ENCODE measurements at regions not wholly inside any gene's neighbourhood (a gene's known extent, or its start where the extent isn't known, plus 50 kb on each side); places are given as distances from the start of the nearest gene placed in this dataset.
A peak's percentile ranks its signal among the peaks of the same experiment; 100 is the strongest.

- DNase-seq (ENCODE audit: low read depth) = no peak
These were observed 250.8 kb downstream of the C4orf33 start for GRCh38 chr4:129346734-129347133.

DNA sequence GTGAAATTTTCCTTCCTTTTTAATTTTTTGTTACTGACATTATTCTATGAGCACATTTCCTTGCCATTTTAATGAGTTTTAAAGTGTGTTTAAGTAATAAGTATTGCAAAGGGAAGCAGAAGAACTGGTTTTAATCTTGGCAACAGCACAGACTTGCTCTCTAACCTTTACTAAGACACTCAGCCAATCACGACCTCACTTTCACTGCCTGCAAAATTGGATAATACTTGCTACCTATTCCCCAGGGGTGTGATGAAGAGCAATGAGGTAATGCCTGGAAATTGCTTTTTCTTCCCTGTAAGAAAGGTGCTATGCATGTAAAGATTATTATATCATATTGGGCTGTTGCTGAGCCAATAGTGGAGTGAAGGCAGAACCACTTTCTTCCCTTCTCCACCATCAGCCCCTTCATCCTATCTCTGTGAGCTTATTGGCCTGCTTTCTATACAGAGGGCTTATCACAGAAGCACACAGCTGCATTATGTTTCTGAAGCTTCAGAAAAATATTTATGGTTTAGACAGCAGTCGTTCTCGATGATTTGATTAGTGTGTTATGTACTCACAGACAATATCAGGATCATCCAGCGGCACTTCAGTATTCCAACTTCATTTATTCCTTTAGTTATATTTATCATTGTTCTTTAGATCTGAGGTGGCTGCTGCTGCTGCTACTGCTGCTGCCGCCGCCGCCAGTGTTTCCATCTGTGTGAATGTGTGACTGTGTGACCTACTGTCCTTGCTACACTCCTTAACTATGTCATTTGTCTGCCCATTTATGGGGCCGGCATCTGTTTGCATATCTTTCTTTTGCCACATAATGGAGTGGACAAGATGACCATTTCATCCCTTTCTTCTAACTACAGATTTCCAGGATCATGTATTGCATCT, 255.1 kb downstream of the C4orf33 start:
- DNase-seq (ENCODE audit: low read depth) = no peak

DNA sequence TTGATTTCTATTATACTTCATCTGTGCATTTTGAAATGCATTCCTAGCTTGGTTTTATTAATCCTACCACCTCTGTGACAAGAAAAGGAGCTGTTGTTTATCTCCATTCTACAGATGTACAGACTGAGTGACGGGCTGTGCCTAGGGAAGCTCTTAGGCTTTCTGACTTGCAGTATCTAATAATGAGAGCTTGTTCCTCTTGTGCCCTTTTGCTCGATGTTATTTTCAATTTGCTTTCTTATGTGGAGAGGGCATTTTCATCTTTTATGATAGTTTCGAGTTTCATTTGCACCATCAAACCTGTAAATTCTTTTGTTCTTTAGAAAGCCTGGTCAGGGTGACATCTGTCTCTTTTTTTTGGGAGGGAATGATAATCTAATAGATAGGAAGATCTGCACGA, 256.5 kb downstream of the C4orf33 start:
- DNase-seq (ENCODE audit: low read depth) = no peak

DNA sequence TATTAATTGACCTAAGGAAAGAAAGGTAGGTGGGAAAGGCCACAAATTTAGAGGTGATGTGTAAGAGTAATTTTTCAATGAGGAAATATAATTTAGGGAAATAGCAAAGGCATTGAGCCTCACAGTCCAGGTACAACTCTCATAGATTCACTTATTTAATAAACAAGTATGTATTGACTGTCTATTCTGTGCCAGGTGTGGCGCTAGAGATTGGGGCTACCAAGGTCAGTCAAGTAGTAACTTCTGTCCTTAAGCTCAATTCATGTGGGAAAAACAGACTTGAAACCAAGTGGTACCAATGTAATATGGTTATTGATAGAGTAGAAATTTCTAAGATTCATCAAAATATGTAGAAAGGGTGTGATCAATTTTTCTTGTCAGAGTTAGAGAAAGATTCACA, 257.5 kb downstream of the C4orf33 start:
- no peak for DNase-seq (ENCODE audit: low read depth)

DNA sequence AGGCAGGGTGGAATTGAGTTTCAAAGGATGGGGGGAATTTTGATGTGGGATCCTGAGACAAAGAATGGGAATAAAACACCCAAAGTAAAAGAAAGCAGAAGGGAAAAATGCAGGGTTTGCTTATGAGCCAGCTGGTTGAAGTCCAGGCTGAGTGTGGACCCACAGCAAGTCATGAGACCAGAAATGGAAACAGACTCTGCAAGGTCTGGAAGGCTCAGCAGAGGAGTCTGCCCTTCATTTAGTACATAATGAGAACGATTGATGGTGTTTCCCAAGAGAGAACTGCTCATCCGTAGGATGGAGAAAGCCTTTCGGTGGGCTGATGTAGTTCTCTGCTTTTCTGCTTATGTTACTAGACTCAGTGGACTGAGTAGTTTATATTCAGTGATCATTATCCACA, 259.1 kb downstream of the C4orf33 start:
- DNase-seq (ENCODE audit: low read depth) = no peak

GRCh38 chr4:129355516-129355915, 259.6 kb downstream of the C4orf33 start:
- peak; percentile 8 for DNase-seq (ENCODE audit: low read depth)

DNA sequence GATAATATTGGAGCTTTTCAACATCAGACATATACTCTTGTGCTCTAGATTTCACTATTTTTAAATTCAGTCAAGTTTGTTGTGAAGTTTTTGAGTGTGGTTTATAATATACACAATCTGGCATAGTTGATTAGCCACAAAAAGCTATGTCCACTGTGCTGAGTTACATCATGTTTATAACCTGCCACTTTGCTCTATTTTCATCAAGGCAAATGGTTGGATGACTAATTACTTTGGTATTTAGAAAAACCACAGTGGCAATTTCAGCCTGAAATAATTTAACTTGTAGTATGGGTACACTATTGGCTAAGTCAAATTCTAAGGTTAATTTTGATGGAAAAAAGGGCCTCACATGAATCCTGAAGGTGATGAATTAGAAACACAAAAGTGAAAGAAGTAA, 262.6 kb downstream of the C4orf33 start:
- DNase-seq (ENCODE audit: low read depth) = peak; percentile 80

DNA sequence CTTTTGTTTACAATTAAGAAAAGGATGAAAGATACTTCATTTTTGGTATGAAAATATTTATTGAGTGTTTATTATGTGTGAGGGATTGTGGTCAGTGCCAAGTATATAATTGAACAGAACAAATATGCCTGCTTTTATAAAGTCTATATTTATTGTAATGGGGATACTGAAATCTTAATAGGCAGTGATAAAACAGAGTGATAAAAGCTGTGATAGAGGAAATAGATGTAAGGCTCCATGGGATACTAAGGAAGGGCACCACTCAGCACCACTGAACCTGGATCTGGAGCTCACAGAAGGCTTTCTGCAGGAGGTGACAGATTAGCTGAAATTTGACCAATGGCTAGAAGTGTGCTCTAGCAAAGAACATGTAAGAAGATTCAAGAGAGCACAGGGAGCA, 263.5 kb downstream of the C4orf33 start:
- no peak for DNase-seq (ENCODE audit: low read depth)

- peak; percentile 75 for DNase-seq (ENCODE audit: low read depth)
These were observed 266.8 kb downstream of the C4orf33 start for GRCh38 chr4:129362691-129363274.

- no peak for DNase-seq (ENCODE audit: low read depth)
These were observed 268.9 kb downstream of the C4orf33 start for GRCh38 chr4:129364747-129365452.

DNA sequence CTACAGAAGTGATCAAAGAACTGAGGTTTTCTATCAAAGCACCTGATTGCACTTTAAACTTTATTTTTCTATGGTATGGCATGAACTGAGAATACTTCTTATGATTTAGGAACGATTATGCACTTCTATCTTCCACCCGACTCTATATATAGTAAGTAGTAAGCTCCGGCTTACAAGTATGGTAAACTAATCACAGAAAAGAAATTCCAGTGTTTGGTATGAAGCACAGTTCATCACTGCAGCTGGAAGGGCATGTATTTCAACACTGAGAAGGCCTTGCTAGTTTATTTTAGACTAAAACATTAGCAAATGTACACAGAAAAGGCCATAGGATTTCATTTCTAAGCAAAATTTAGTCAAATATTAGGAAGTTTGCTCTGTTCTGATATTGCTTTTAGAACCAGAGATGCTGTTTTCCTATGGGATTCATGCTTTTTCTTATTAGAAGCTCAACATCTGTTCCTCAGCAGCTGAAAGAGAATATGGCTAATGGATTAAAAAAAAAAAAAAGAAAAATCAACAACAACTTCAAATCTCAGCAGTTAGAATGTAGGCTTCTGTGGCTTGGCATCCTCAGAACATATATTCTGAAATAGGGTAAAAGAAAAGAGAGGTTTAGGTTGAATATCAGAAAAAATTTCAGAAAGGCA, 273.5 kb downstream of the C4orf33 start:
- DNase-seq (ENCODE audit: low read depth) = no peak

DNA sequence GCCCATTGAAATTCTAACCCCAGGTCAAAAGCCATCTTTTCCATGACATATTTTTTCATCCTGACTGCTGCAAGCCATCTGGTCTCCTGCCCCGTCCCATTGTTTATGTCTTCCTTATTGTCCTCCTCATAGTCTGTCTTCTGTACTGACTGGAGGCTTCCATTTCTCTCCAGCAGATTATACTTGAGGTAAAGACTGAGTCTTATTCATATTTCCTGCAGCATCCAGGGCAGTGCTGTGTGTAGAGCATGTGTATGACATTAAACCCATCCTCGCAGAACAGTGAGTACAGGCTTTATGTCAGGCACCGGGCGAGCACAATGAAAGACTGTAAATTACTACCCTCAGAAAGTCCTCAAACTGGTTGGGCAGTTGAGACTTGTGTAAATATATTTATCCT, 275.1 kb downstream of the C4orf33 start:
- no peak for DNase-seq (ENCODE audit: low read depth)

- no peak for DNase-seq (ENCODE audit: low read depth)
These were observed 276.0 kb downstream of the C4orf33 start for GRCh38 chr4:129371926-129372325.

- no peak for DNase-seq (ENCODE audit: low read depth)
These were observed 281.3 kb downstream of the C4orf33 start for GRCh38 chr4:129377131-129377845.

DNA sequence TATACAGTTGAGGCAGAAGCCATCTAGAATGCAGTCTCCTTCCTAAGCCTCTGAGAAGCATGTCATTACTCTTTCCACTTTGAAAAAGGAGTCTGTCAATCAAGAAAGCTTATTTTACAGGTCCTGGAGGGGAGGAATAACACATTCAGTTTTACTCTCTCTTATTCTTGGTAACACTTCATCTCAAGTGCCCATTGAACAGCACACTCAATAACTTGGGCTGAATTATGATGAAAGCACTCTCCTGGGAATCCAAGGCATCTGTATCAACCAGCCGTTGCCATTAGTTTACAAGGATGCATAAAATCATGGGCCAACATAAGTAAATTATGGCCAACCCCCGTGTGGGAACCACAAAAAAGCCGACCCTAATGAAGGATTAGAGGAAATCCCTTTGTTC, 282.4 kb downstream of the C4orf33 start:
- DNase-seq (ENCODE audit: low read depth) = no peak

DNA sequence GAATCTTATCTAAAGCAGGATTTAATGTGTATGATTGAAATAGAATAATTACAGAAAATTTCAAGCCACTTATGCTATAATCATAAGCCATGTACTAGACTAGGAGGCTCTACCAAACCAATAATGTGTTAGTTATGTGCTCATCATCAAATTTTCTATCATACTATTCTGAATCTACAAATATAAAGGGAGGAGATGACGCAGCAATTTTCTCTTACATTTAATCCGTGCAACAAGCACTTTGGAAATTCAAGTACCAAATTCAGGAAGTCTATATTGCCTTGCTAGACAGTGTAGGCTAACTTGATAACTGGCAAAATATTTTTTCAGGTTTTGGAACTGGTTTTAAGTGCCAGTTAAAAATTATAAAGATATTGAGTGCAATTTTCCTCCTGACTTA, 283.5 kb downstream of the C4orf33 start:
- DNase-seq (ENCODE audit: low read depth) = no peak

- no peak for DNase-seq (ENCODE audit: low read depth)
These were observed 289.0 kb downstream of the C4orf33 start for GRCh38 chr4:129384974-129385373.

DNA sequence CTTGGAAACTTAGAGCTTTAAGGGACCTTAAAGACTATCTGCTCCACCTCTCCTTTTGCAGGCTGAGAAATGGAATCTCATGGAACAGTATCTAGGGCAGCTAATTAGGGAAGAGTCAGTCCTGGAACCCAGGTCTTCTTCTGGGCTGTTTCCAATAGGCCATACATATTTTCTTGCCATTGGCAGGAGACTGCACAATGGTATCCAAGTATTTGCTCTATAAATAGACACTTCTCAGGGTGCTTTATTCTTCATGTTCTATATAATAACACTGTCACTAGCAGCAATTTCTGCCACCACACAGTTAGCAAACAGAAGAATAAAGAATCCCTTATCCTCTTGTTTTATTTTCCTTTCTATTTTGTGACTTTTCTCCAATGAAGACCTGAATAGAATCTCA, 291.7 kb downstream of the C4orf33 start:
- no peak for DNase-seq (ENCODE audit: low read depth)

DNA sequence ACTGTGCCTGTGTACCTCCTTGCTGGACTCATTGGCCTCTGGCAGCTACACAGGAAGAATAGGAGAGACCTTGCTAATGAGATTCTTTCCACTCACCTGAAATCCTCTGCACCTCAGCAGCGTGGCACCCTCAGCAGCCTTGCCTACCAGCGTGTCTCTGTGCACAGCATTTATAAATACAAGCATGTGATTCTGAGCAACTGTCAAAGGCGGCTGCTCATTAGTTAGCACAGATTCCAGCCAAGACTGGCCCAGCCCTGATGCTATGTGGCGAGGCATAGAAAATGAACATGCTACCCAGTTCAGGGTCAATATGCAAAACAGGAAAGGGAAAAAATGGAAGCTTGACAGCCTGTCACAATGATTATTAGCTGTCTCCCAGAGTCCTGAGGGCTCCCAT, 298.0 kb downstream of the C4orf33 start:
- DNase-seq (ENCODE audit: low read depth) = no peak

DNA sequence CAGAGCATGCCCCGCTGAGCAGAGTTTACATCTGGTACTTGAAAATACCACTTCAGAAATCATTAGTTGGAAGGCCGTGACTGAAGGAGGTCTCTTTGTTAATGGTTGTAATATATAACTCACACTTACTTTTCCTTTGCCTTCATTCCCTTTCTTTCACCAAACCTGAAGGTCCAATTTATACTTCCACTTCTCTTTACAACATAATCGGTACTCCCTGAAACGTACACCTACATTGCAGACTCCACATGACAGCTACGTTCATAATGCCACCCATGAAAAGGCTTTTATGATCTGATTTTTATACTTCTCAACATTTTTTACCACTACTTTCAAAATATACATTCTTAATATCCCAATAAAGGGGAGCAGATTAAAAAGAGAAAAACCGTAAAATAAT, 298.7 kb downstream of the C4orf33 start:
- DNase-seq (ENCODE audit: low read depth) = no peak

- no peak for DNase-seq (ENCODE audit: low read depth)
These were observed 307.9 kb downstream of the C4orf33 start for GRCh38 chr4:129403848-129404247.

DNA sequence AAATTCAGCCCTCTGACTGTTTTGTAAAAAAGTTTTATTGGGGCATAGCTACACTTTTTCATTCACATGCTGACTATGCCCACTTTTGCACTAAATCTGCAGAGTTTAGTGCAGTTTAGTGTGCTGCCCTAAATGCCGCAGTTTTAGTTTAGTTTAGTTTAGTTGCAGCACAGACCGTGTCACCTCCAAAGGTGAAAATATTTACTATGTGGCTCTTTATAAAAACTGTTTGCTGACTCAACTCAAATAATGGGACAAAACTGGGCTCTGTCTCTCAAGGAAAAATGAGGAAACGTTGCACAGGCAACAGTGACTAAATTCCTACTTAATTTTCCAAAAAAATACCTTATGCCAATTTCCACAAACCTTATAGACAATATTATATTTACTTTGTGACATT, 314.2 kb downstream of the C4orf33 start:
- no peak for DNase-seq (ENCODE audit: low read depth)

Data from ELR (cell line).